ENCODE measurements at regions not wholly inside any gene's neighbourhood (a gene's known extent, or its start where the extent isn't known, plus 50 kb on each side); places are given as distances from the start of the nearest gene placed in this dataset.

- Histone ChIP-seq H2AFZ (ENCODE audit: low read depth, low read length) (no peak overlapping the region), H3K27ac (ENCODE audit: low read length) (no peak overlapping the region)
- no peak for TF ChIP-seq EZH2phosphoT487 (IDR thresholded peaks at IDR 0.05; ENCODE audit: low read depth)
- TF ChIP-seq CTCF (IDR thresholded peaks at IDR 0.05; ENCODE audit: low read depth, low read length): no peak
Measured at GRCh38 chr17:53141280-53141679, 681.4 kb upstream of the KIF2B start.

GRCh38 chr17:53137869-53138268 lies 684.9 kb upstream of the KIF2B start:
- H3K27ac ChIP-seq (ENCODE audit: low read length): no peak overlapping the region
- no peak overlapping the region for H3K4me3 ChIP-seq (ENCODE audit: low read length)
- H3K27me3 ChIP-seq (ENCODE audit: low read depth, low read length): no peaks in the 10 kb centered on the region
- no peak overlapping the region for H3K9ac ChIP-seq (ENCODE audit: low read length)
- H3K79me2 ChIP-seq (ENCODE audit: low read length): no peaks in the 10 kb centered on the region
- H3K9me3 ChIP-seq (ENCODE audit: insufficient read depth, low read length): no peaks in the 10 kb centered on the region
- no peaks in the 10 kb centered on the region for H3K36me3 ChIP-seq (replicated peaks; ENCODE audit: low read depth, low read length)
- no peaks in the 10 kb centered on the region for H3K4me1 ChIP-seq (ENCODE audit: low read length)
- no peaks in the 10 kb centered on the region for H4K20me1 ChIP-seq (ENCODE audit: insufficient read depth, low read length)
- H2AFZ ChIP-seq (ENCODE audit: low read depth, low read length): no peak overlapping the region
- no peak for TF ChIP-seq CTCF (IDR thresholded peaks at IDR 0.05; ENCODE audit: low read depth, low read length)
- TF ChIP-seq EZH2phosphoT487 (IDR thresholded peaks at IDR 0.05; ENCODE audit: low read depth): no peak
- H3K4me2 ChIP-seq (ENCODE audit: low read length): no peak overlapping the region

More at GRCh38 chr17:53141280-53141679, 681.4 kb upstream of the KIF2B start:
- no peak overlapping the region for H3K4me2 ChIP-seq (ENCODE audit: low read length)
- H3K36me3 ChIP-seq (replicated peaks; ENCODE audit: low read depth, low read length): no peaks in the 10 kb centered on the region
- no peaks in the 10 kb centered on the region for H4K20me1 ChIP-seq (ENCODE audit: insufficient read depth, low read length)
- H3K4me3 ChIP-seq (ENCODE audit: low read length): no peak overlapping the region
- no peaks in the 10 kb centered on the region for H3K79me2 ChIP-seq (ENCODE audit: low read length)
- no peaks in the 10 kb centered on the region for H3K9me3 ChIP-seq (ENCODE audit: insufficient read depth, low read length)
- no peak overlapping the region for H3K9ac ChIP-seq (ENCODE audit: low read length)
- H3K4me1 ChIP-seq (ENCODE audit: low read length): no peaks in the 10 kb centered on the region
- H3K27me3 ChIP-seq (ENCODE audit: low read depth, low read length): no peaks in the 10 kb centered on the region

- no peaks in the 10 kb centered on the region for H3K79me2 ChIP-seq (ENCODE audit: low read length)
- no peaks in the 10 kb centered on the region for H4K20me1 ChIP-seq (ENCODE audit: insufficient read depth, low read length)
- H3K36me3 ChIP-seq (replicated peaks; ENCODE audit: low read depth, low read length): no peaks in the 10 kb centered on the region
- TF ChIP-seq CTCF (IDR thresholded peaks at IDR 0.05; ENCODE audit: low read depth, low read length): no peak
- no peak for TF ChIP-seq EZH2phosphoT487 (IDR thresholded peaks at IDR 0.05; ENCODE audit: low read depth)
- H3K9me3 ChIP-seq (ENCODE audit: insufficient read depth, low read length): no peaks in the 10 kb centered on the region
- no peak overlapping the region for H2AFZ ChIP-seq (ENCODE audit: low read depth, low read length)
- H3K27me3 ChIP-seq (ENCODE audit: low read depth, low read length): no peaks in the 10 kb centered on the region
- no peak overlapping the region for H3K4me2 ChIP-seq (ENCODE audit: low read length)
- H3K4me1 ChIP-seq (ENCODE audit: low read length): no peaks in the 10 kb centered on the region
- H3K4me3 ChIP-seq (ENCODE audit: low read length): no peak overlapping the region
- H3K27ac ChIP-seq (ENCODE audit: low read length): no peak overlapping the region
- no peak overlapping the region for H3K9ac ChIP-seq (ENCODE audit: low read length)
Measured at GRCh38 chr17:53135969-53136368, 686.8 kb upstream of the KIF2B start.

- Histone ChIP-seq H3K4me1 (ENCODE audit: low read length) (no peaks in the 10 kb centered on the region), H3K4me3 (ENCODE audit: low read length) (no peak overlapping the region), H3K27ac (ENCODE audit: low read length) (no peak overlapping the region), H4K20me1 (ENCODE audit: insufficient read depth, low read length) (no peaks in the 10 kb centered on the region), H3K79me2 (ENCODE audit: low read length) (no peaks in the 10 kb centered on the region), H2AFZ (ENCODE audit: low read depth, low read length) (no peak overlapping the region), H3K27me3 (ENCODE audit: low read depth, low read length) (no peaks in the 10 kb centered on the region), H3K4me2 (ENCODE audit: low read length) (no peak overlapping the region), H3K36me3 (replicated peaks; ENCODE audit: low read depth, low read length) (no peaks in the 10 kb centered on the region), H3K9me3 (ENCODE audit: insufficient read depth, low read length) (no peaks in the 10 kb centered on the region), H3K9ac (ENCODE audit: low read length) (no peak overlapping the region)
- TF ChIP-seq EZH2phosphoT487 (IDR thresholded peaks at IDR 0.05; ENCODE audit: low read depth) (no peak), CTCF (IDR thresholded peaks at IDR 0.05; ENCODE audit: low read depth, low read length) (no peak)
Measured at GRCh38 chr17:53134548-53134947, 688.2 kb upstream of the KIF2B start.
